Subcutaneous abdominal adipose tissue (tissue), 5 donors: ENCODE measurements at regions not wholly inside any gene's neighbourhood (a gene's known extent, or its start where the extent isn't known, plus 50 kb on each side); places are given as distances from the start of the nearest gene placed in this dataset.

ENCODE experiments used
- H3K27ac ChIP-seq: one replicate; pipeline ENCODE4 v1.7.0; 2013; ENCODE audit warnings: low read depth, mild to moderate bottlenecking, inconsistent platforms, low read length, moderate library complexity
- H3K27me3 ChIP-seq, 5 donors: one replicate each; pipeline ENCODE4 v1.7.0; 2013; ENCODE audit warnings: low read length in 5 of 5, inconsistent platforms in 1 of 5; ENCODE audit not compliant: control insufficient read depth in 5 of 5, insufficient read depth in 4 of 5
- H3K36me3 ChIP-seq, 5 donors: one replicate each; pipeline ENCODE4 v1.7.0; 2013; ENCODE audit warnings: low read length in 5 of 5; ENCODE audit not compliant: control insufficient read depth in 5 of 5, insufficient read depth in 5 of 5
- H3K4me1 ChIP-seq, 5 donors: one replicate each; pipeline ENCODE4 v1.7.0; 2013; ENCODE audit warnings: low read length in 5 of 5, mild to moderate bottlenecking in 3 of 5, moderate library complexity in 1 of 5; ENCODE audit not compliant: control insufficient read depth in 5 of 5, insufficient read depth in 5 of 5
- H3K4me3 ChIP-seq, 5 donors: one replicate each; pipeline ENCODE4 v1.7.0; 2013; ENCODE audit warnings: low read length in 5 of 5, low read depth in 1 of 5
- H3K9ac ChIP-seq, 5 donors: one replicate each; pipeline ENCODE4 v1.7.0; 2013; ENCODE audit warnings: low read length in 5 of 5, mild to moderate bottlenecking in 4 of 5, moderate library complexity in 3 of 5
- H3K9me3 ChIP-seq, 5 donors: one replicate each; pipeline ENCODE4 v1.7.0; 2013; ENCODE audit warnings: low read length in 5 of 5; ENCODE audit not compliant: control insufficient read depth in 5 of 5
- donor health status: healthy.
- donor health status: healthy.
- donor health status: healthy.
- donor health status: healthy.
- donor health status: healthy.

DNA sequence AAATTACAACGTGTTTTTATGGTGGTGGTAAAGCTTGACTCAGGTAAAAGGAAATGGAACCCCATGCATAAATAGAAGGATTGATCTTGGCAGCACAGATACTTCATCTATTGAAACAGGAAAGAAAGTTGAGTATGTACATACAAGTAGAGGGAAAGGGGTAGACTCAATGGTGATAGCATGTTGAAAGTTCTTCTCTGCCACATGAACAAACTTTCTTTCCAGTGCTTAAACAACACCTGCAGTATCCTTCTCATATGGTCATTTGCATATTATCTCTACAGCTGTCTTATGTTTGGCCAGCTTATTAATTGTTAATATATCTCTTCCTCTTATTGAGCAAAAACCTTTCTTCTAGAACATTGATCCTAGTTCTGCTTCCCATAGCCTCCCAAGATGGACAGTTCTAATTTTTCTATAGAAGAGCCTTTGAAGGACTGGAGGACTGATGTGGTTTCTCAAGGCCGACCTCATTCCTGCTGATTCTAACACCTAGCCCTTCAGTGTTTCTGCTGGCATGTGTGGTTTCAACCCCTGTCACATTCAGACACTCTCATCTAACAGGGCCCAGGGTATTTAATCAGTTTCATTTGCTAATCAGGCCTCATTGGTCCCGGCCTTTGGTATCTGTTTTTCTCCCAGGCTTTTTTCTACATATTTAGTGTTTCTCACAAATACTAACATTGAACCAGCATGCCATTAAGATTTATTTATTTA lies 108.1 kb upstream of the SPRY1 start:
- H3K4me3 ChIP-seq, result no peak overlapping the region
- H3K36me3 ChIP-seq, result peaks cover 0 to 3% (median 0%) of the 10 kb centered on the region in 5 donors
- H3K27me3 ChIP-seq, result no peaks in the 10 kb centered on the region
- H3K9ac ChIP-seq, result no peak overlapping the region
- H3K27ac ChIP-seq, result no peak overlapping the region
- H3K4me1 ChIP-seq, result peaks cover 0 to 14% (median 4%) of the 10 kb centered on the region in 5 donors
- H3K9me3 ChIP-seq, result peaks cover 3 to 19% (median 14%) of the 10 kb centered on the region in 5 donors

DNA sequence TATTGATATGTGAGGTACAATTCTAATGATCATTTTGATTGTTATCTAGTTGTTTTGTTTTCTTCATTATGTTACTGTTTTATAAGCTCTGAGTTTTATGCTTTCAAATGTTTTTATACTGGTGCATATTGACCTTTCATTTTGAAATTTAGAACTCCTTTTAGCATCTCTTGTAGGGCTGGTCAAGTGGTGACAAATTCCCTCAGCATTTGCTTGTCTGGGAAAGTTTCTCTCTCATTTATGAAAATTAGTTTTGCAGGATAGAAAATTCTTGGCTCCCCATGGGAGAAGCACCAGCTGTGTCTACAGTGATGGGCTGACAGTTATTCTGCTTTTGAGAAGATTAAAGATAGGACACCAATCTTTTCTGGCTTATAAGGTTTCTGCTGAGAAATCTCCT lies 105.3 kb upstream of the SPRY1 start:
- no peaks in the 10 kb centered on the region for H3K27me3 ChIP-seq
- H3K36me3 ChIP-seq, result peaks cover 0 to 3% (median 0%) of the 10 kb centered on the region in 5 donors
- H3K4me3 ChIP-seq, result no peak overlapping the region
- no peak overlapping the region for H3K27ac ChIP-seq
- peaks cover 3 to 19% (median 14%) of the 10 kb centered on the region in 5 donors for H3K9me3 ChIP-seq
- H3K4me1 ChIP-seq, result peaks cover 0 to 6% (median 0%) of the 10 kb centered on the region in 5 donors
- H3K9ac ChIP-seq, result no peak overlapping the region

DNA sequence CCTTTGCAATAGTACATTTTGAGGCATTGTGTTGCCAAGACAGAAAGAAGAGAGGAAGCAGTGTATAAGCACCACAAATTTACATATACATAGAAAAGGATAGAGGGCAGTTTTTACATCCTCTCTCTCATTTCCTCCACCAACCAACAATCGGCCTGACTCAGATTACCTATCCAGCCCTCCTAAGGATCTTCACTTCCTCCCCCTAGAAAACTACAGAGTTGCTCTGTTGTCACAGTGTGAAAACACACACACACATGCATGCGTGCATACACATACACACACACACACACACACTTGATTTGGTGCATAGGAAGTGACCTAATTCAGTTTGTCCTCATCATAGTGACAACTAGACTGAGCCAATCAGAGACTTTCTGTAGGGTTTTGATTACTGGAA lies 98.8 kb upstream of the SPRY1 start:
- Histone ChIP-seq H3K9ac (no peak overlapping the region), H3K27me3 (no peaks in the 10 kb centered on the region), H3K4me3 (peak overlapping the region in 1 of 5 donors; percentile 31), H3K9me3 (peaks cover 0 to 2% (median 0%) of the 10 kb centered on the region in 5 donors), H3K27ac (peak overlapping the region; percentile 88), H3K4me1 (peaks cover 0 to 30% (median 16%) of the 10 kb centered on the region in 5 donors), H3K36me3 (no peaks in the 10 kb centered on the region)

DNA sequence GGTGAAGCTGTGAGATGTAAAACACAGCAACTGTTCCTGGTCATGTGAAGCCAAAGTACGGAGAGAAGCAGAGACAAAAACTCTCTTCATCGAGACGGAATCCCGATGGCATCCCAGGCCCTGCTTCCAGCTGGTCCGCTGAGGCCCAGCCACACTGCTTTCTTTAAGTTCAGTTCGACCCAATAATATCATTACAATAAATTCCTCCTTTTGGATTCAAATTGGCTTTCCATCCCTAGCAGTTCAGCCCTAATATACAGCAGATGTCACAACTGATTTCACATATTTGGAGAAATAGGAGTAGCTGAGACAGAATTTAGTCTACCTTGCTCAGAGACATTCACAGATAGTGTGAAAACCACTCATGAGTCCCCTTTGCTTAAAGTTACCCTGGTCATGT lies 98.3 kb upstream of the SPRY1 start:
- Histone ChIP-seq H3K27me3 (no peaks in the 10 kb centered on the region), H3K4me1 (peaks cover 0 to 30% (median 16%) of the 10 kb centered on the region in 5 donors), H3K9ac (peak overlapping the region in 2 of 5 donors; percentile 5), H3K27ac (peak overlapping the region; percentile 88), H3K4me3 (no peak overlapping the region), H3K9me3 (peaks cover 0 to 2% (median 0%) of the 10 kb centered on the region in 5 donors), H3K36me3 (no peaks in the 10 kb centered on the region)

DNA sequence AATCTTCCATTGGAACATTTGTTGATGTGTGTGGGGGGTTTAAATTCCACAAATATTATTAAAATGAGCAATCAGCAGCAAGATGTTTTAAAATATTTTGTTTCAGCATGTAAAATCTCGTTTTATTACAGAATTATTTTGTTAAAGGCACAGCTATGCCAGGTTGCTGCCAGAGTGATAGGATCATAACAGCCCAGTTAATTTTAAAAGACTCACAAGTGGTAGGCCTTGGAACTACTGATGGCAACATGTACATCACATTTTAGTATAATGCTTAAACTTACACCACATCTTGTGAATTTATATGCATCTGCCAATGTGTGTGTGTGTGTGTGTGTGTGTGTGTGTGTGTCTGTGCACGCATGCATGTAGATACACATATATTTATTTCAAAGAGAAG lies 97.8 kb upstream of the SPRY1 start:
- Histone ChIP-seq H3K9me3 (peaks cover 0 to 2% (median 0%) of the 10 kb centered on the region in 5 donors), H3K36me3 (no peaks in the 10 kb centered on the region), H3K4me1 (peaks cover 0 to 30% (median 16%) of the 10 kb centered on the region in 5 donors), H3K27me3 (no peaks in the 10 kb centered on the region), H3K9ac (peak overlapping the region in 1 of 5 donors; percentile 5), H3K27ac (peak overlapping the region; percentile 88), H3K4me3 (no peak overlapping the region)

DNA sequence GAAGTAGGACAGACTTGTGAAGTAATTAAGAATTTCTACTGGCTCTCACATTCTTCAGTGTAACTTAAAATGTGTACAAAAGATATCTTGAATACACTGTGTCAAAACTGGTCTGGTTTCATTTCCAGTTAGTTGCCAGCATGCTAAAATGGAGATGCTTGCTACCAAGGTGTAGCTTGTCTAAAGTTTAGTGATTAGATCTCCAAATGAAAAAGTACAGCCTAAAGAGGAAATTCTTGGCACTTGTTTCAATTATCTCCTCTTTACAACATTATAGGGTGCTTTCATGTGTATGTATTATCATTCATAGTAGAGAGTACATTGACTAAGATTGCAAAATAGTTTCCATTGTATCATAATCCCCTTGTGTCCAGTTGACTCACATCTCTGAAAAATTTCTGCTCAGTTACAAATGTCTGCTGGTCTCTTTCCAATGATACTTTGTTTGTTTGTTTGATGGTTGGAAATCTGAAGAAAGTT lies 97.3 kb upstream of the SPRY1 start:
- Histone ChIP-seq H3K27me3 (no peaks in the 10 kb centered on the region), H3K27ac (peak overlapping the region; percentile 88)

DNA sequence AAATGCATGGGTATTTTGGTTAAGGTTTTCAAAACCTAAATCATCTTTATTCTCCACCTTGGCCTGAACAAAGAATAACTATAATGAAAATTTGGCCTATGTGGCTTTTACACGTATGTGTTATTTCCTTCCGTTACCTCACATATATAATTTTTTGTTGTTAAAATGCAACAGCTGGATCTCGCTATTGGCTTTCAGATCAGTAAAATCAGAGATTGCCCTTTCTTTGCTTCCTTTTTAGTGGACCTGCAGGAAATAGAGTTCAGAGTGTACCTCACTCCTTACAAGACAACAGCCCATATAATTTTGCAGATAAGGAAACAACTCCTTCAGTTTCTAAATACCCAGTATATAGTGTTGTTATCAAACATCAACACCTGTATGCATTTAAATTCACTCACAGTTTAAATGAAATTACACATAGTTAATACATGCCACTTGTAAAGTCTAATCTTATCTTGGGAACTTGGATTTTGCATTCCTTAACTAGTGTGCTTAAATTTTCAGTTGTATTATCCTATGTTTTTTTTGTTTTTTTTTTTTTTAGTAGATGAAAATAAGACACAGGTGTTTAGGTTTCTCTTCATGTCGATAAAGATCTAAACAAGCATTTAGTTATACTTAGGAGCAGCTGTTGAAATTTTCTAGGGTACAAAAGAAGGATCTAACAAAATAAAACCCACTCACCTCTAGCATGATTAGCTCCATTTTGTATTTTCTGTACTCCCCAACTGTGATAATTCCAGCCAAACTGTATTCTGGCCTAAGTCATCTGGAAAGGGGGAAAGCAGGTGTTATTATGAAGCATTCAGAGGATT lies 96.2 kb upstream of the SPRY1 start:
- H3K27ac ChIP-seq, result peak overlapping the region; percentile 88
- H3K4me1 ChIP-seq, result peaks cover 0 to 30% (median 16%) of the 10 kb centered on the region in 5 donors
- H3K4me3 ChIP-seq, result no peak overlapping the region
- H3K9me3 ChIP-seq, result peaks cover 0 to 4% (median 0%) of the 10 kb centered on the region in 5 donors
- H3K9ac ChIP-seq, result no peak overlapping the region
- H3K36me3 ChIP-seq, result no peaks in the 10 kb centered on the region
- no peaks in the 10 kb centered on the region for H3K27me3 ChIP-seq

More for the DNA sequence above, 97.3 kb upstream of the SPRY1 start:
- peaks cover 0 to 30% (median 16%) of the 10 kb centered on the region in 5 donors for H3K4me1 ChIP-seq
- peak overlapping the region in 1 of 5 donors; percentile 5 for H3K9ac ChIP-seq
- peaks cover 0 to 3% (median 0%) of the 10 kb centered on the region in 5 donors for H3K9me3 ChIP-seq
- H3K36me3 ChIP-seq, result no peaks in the 10 kb centered on the region
- no peak overlapping the region for H3K4me3 ChIP-seq

DNA sequence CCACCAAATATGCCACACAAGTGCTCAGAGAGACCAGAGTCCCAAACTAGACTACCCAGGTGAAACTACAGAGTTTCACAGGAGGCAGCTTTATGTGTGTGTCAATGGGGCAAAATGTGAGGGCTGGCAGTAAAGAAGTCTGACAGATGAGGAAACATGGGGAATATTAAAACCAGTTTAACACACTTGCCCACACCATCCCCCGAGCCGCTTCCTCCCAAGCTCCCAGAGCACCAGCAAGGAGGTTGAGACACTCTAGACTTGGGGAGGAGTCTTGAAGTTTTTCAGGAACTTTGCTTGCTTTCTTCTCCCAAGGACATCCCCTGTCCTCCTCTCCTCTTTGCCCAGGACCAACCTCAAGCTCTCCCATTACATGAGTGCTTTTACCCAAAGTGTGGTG lies 94.7 kb upstream of the SPRY1 start:
- no peak overlapping the region for H3K27ac ChIP-seq
- H3K4me1 ChIP-seq, result peaks cover 0 to 22% (median 14%) of the 10 kb centered on the region in 5 donors
- H3K4me3 ChIP-seq, result no peak overlapping the region
- H3K9me3 ChIP-seq, result peaks cover 0 to 4% (median 0%) of the 10 kb centered on the region in 5 donors
- H3K27me3 ChIP-seq, result no peaks in the 10 kb centered on the region
- no peaks in the 10 kb centered on the region for H3K36me3 ChIP-seq
- H3K9ac ChIP-seq, result no peak overlapping the region

DNA sequence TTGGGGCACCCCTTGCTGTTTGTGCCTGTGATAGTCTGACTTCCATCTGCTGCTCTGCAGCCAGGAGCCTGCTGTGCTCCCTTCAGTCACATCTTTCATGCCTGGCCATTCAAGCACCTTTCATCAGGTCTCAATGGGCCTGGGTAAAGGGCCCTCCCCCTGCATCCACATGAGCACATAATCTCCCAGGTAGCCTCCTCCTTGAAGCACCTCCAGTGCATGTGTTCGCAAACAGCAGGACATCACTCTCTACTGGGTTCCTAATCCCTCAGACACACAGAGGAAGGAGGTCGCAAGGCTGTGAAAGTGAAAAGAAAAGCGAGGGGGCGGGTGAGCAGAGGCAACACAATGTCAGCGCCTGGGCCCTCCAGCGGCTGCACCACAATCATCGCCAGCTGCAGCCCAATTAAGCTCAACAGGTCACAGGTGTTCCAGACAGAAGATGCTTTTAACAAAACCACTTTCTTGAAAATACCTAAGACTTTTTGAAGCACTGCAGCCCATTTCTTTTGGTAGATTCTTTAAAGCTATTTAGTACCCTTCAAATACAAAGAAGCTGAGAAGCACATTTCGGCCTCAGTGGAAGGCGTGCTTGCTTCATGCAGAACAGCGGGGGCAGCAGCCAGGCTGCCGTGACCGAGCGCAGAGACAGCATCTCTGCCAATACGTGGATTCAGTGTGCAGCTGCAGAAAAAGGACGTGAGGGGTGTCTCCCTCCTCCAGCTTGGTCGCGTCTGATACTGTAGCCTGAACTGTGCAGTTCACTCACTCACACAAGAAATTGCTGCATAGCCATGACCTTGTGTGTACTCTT lies 92.2 kb upstream of the SPRY1 start:
- Histone ChIP-seq H3K9ac (no peak overlapping the region), H3K27ac (no peak overlapping the region), H3K36me3 (peaks cover 0 to 4% (median 0%) of the 10 kb centered on the region in 5 donors), H3K27me3 (no peaks in the 10 kb centered on the region), H3K4me3 (no peak overlapping the region), H3K9me3 (peaks cover 0 to 4% (median 0%) of the 10 kb centered on the region in 5 donors), H3K4me1 (peaks cover 0 to 2% (median 0%) of the 10 kb centered on the region in 5 donors)
